HepG2 (cell line): ENCODE measurements at regions not wholly inside any gene's neighbourhood (a gene's known extent, or its start where the extent isn't known, plus 50 kb on each side); places are given as distances from the start of the nearest gene placed in this dataset.

Experiments used
- ATAC-seq: fragments of 200-7000 bp; cut with Tn5 transposase; 3 replicates; pipeline ENCODE4 v1.9.1; 2020; ENCODE audit warnings: mild to moderate bottlenecking, moderate library complexity
- BruUV-seq: library from RNA; stranded (reverse); fragments of 400-500 nt; replicated peaks from 2 replicates; lab custom pipeline; 2021; lab: Mats Ljungman, UMichigan
- CTCF ChIA-PET: fragments of 300-600 bp; formaldehyde crosslinking; extraction: SDS; loops from one replicate; lab custom pipeline; 2021; ENCODE audit warnings: low total read pairs, inconsistent platforms, low intra/inter-chr PET ratio; lab: Yijun Ruan, JAX
- POLR2A ChIA-PET: fragments of 350-600 bp; sonication (Branson Sonifier 250); formaldehyde crosslinking; loops from one replicate; lab custom pipeline; 2020; ENCODE audit warnings: antibody characterized with exemption, inconsistent platforms; lab: Yijun Ruan, JAX
- DNase-seq: peaks from one replicate; pipeline ENCODE4 v3.0.0-alpha.2; 2015; ENCODE audit warnings: low spot score
- FAIRE-seq: peaks from 3 replicates; lab custom pipeline; 2011; peaks lifted over from hg19 to GRCh38; lab: Jason Lieb, UNC
- H2AFZ ChIP-seq: one replicate; pipeline ENCODE4 v1.6.1; 2011; ENCODE audit warnings: low read length, inconsistent platforms
- H3K27ac ChIP-seq: fragments of 300-600 bp; 3 replicates; pipeline ENCODE4 v1.8.0; 2011; ENCODE audit warnings: mixed run types, mild to moderate bottlenecking, mixed read lengths, low read length, inconsistent platforms; ENCODE audit not compliant: insufficient read depth; ENCODE audit errors: extremely low read length
- H3K27me3 ChIP-seq, 2 experiments: fragments of 200-600 bp in 1 of 2; 2 replicates in 1 of 2; 3 replicates in 1 of 2; pipeline versions ENCODE4 v1.6.0 to v1.8.0; 2011; ENCODE audit warnings: low read length in 2 of 2, mild to moderate bottlenecking in 2 of 2, moderate library complexity in 2 of 2, inconsistent platforms in 1 of 2; ENCODE audit not compliant: insufficient read depth in 2 of 2, control insufficient read depth in 1 of 2
- H3K36me3 ChIP-seq, 2 experiments: fragments of 200-600 bp in 1 of 2; replicated peaks in 1 of 2; 2 replicates in 1 of 2; 3 replicates in 1 of 2; pipeline versions ENCODE4 v1.5.1 to v1.8.0; 2011; ENCODE audit warnings: low read length in 2 of 2, inconsistent platforms in 1 of 2; ENCODE audit not compliant: insufficient read depth in 2 of 2, control insufficient read depth in 1 of 2
- H3K4me1 ChIP-seq: 2 replicates; pipeline ENCODE4 v1.5.1; 2012; ENCODE audit warnings: low read length, inconsistent platforms; ENCODE audit not compliant: insufficient read depth
- H3K4me2 ChIP-seq: 2 replicates; pipeline ENCODE4 v1.6.0; 2011; ENCODE audit warnings: low read depth, low read length, inconsistent platforms
- H3K4me3 ChIP-seq, 3 experiments: fragments of 200-600 bp in 1 of 3; sonication (generic), shearing (Covaris generic) in 1 of 3; replicated peaks in 1 of 3; 2 replicates each; pipeline ENCODE4 v1.5.1; 2011 to 2016; ENCODE audit warnings: low read length in 3 of 3, inconsistent platforms in 2 of 3, low read depth in 2 of 3, mild to moderate bottlenecking in 2 of 3, control low read depth in 1 of 3, mixed read lengths in 1 of 3; ENCODE audit not compliant: insufficient read depth in 1 of 3
- H3K79me2 ChIP-seq: one replicate; pipeline ENCODE4 v1.6.1; 2011; ENCODE audit warnings: low read length, inconsistent platforms; ENCODE audit not compliant: insufficient read depth
- H3K9ac ChIP-seq: 2 replicates; pipeline ENCODE4 v1.6.0; 2011; ENCODE audit warnings: mild to moderate bottlenecking, low read depth, low read length, inconsistent platforms; ENCODE audit not compliant: insufficient read depth
- H3K9me3 ChIP-seq: 2 replicates; pipeline ENCODE4 v1.5.1; 2012; ENCODE audit warnings: mild to moderate bottlenecking, low read length
- H4K20me1 ChIP-seq: 2 replicates; pipeline ENCODE4 v1.6.0; 2011; ENCODE audit warnings: inconsistent platforms, mild to moderate bottlenecking, low read length, moderate library complexity; ENCODE audit not compliant: insufficient read depth
- ARNT2 ChIP-seq: sonication (generic); formaldehyde crosslinking; IDR thresholded peaks from 2 replicates; pipeline ENCODE4 v1.8.0; 2022; ENCODE audit warnings: mild to moderate bottlenecking, low read depth, missing genetic modification reagents, moderate library complexity
- CEBPG ChIP-seq: IDR thresholded peaks from 2 replicates; pipeline ENCODE4 v1.6.1; 2016
- CHCHD3 ChIP-seq: sonication (generic); formaldehyde crosslinking; IDR thresholded peaks from 2 replicates; pipeline ENCODE4 v1.8.0; 2022; ENCODE audit warnings: mild to moderate bottlenecking, missing genetic modification reagents, moderate library complexity
- HOXA5 ChIP-seq: sonication (generic); formaldehyde crosslinking; IDR thresholded peaks from 2 replicates; pipeline ENCODE4 v1.4.0; 2020; ENCODE audit warnings: missing genetic modification reagents
- KLF15 ChIP-seq: sonication (generic); formaldehyde crosslinking; IDR thresholded peaks from 2 replicates; pipeline ENCODE4 v1.8.1; 2023; ENCODE audit warnings: borderline replicate concordance, mild to moderate bottlenecking, inconsistent platforms, missing genetic modification reagents, mixed read lengths
- PHF5A ChIP-seq: IDR thresholded peaks from one replicate; pipeline ENCODE4 v1.6.1; 2018; ENCODE audit warnings: low read depth, missing genetic modification reagents; ENCODE audit not compliant: unreplicated experiment
- POLR2AphosphoS2 ChIP-seq: IDR thresholded peaks from 2 replicates; pipeline ENCODE4 v1.6.1; 2011; ENCODE audit warnings: low read depth, low read length, improper control_type of control experiment
- SIX1 ChIP-seq: sonication (generic); formaldehyde crosslinking; IDR thresholded peaks from 2 replicates; pipeline ENCODE4 v1.4.0; 2020; ENCODE audit warnings: missing genetic modification reagents, borderline replicate concordance
- SMAD3 ChIP-seq: sonication (generic); formaldehyde crosslinking; IDR thresholded peaks from 2 replicates; pipeline ENCODE4 v1.4.0; 2020; ENCODE audit warnings: missing genetic modification reagents
- YEATS2 ChIP-seq: sonication (generic); formaldehyde crosslinking; IDR thresholded peaks from 2 replicates; pipeline ENCODE4 v1.4.0; 2020; ENCODE audit warnings: missing genetic modification reagents, borderline replicate concordance
- ZFP36L1 ChIP-seq: sonication (generic); formaldehyde crosslinking; IDR thresholded peaks from 2 replicates; pipeline ENCODE4 v1.8.0; 2022; ENCODE audit warnings: mild to moderate bottlenecking, missing genetic modification reagents, moderate library complexity
- ZNF263 ChIP-seq: sonication (generic); formaldehyde crosslinking; IDR thresholded peaks from 2 replicates; pipeline ENCODE4 v1.4.0; 2020; ENCODE audit warnings: missing genetic modification reagents
- ZNF614 ChIP-seq: IDR thresholded peaks from 2 replicates; pipeline ENCODE4 v1.6.1; 2018; ENCODE audit warnings: missing biosample characterization, missing genetic modification reagents, inconsistent platforms, borderline replicate concordance
- WGBS: methylation state at CpG from one replicate; pipeline ENCODE4 v1.1.6; 2017; ENCODE audit warnings: low lambda C conversion rate; 5-methylcytosine and 5-hydroxymethylcytosine counted together
- in situ Hi-C: cut with HindIII; loops from 2 replicates; pipeline ENCODE4 v1.10.0; 2017; ENCODE audit warnings: low pct_unique_long_range_greater_than_20kb; ENCODE audit not compliant: extremely low pct_ligation_motif_present
- intact Hi-C: fragments of 100-400 bp; cut with micrococcal nuclease; formaldehyde crosslinking; loops from one replicate; pipeline ENCODE4 v1.10.0; 2022; ENCODE audit not compliant: unreplicated experiment
- TF ChIP-seq, protein P1 (sequence below): sonication (generic); formaldehyde crosslinking; IDR thresholded peaks from 2 replicates; pipeline ENCODE4 v1.5.0; 2020; ENCODE audit warnings: mild to moderate bottlenecking, missing genetic modification reagents
- TF ChIP-seq, protein P2 (sequence below): sonication (generic); formaldehyde crosslinking; IDR thresholded peaks from 2 replicates; pipeline ENCODE4 v1.5.0; 2020; ENCODE audit warnings: missing genetic modification reagents
- TF ChIP-seq, protein P3 (sequence below): sonication (generic); formaldehyde crosslinking; IDR thresholded peaks from 2 replicates; pipeline ENCODE4 v1.8.0; 2023; ENCODE audit warnings: mild to moderate bottlenecking, missing genetic modification reagents

DNA sequence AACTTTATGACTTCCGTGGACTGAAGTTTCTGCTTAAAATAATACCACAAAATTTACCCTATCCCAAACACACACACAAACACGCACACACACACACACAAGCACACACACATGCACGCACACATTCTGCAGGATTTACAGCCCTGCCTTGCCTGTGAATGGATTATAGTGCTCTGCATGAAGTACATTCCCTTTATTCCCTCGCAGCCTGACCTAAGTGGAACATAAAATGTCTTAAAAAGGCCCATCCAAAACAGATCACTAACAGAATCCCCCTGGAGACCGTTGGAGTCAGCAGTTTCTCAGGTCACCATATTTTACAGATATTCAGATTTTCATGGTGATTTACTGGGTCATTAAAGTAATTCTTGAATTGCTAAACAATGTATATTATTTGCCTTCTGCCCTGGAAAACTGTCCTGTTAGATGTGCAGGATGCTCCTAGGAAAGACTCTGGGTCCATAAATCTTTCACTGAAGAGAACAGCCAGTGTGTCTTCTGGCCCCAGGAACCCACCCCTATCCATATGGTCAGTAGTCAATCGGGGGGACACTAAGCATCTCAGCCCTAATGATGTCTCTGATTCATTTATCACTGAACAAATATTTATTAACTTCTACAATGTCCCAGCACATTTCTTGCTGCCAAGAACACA is 587.7 kb upstream of the BOD1L1 start:
- ChIA-PET POLR2A (no interaction called here), CTCF (no interaction called here)
- DNase-seq (no peak), FAIRE-seq (no peak), ATAC-seq (no peak)
- WGBS = 11% methylated on average over 6 of the region's 6 CpGs
- intact Hi-C loops (no loop called here), in situ Hi-C loops (no loop called here)
- TF ChIP-seq, protein P1, sequence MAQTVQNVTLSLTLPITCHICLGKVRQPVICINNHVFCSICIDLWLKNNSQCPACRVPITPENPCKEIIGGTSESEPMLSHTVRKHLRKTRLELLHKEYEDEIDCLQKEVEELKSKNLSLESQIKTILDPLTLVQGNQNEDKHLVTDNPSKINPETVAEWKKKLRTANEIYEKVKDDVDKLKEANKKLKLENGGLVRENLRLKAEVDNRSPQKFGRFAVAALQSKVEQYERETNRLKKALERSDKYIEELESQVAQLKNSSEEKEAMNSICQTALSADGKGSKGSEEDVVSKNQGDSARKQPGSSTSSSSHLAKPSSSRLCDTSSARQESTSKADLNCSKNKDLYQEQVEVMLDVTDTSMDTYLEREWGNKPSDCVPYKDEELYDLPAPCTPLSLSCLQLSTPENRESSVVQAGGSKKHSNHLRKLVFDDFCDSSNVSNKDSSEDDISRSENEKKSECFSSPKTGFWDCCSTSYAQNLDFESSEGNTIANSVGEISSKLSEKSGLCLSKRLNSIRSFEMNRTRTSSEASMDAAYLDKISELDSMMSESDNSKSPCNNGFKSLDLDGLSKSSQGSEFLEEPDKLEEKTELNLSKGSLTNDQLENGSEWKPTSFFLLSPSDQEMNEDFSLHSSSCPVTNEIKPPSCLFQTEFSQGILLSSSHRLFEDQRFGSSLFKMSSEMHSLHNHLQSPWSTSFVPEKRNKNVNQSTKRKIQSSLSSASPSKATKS (CRISPR knock-in tag) = no peak
- no peak for TF ChIP-seq SIX1 (CRISPR knock-in tag)
- no peak for TF ChIP-seq ZFP36L1 (CRISPR knock-in tag)
- TF ChIP-seq POLR2AphosphoS2 = no peak
- H2AFZ ChIP-seq = no peak overlapping the region
- no TSS peak for BruUV-seq
- no peaks in the 10 kb centered on the region for H3K79me2 ChIP-seq
- no peak overlapping the region for H3K4me2 ChIP-seq
- H3K27me3 ChIP-seq = no peaks in the 10 kb centered on the region
- no peak overlapping the region for H3K4me3 ChIP-seq
- no peaks in the 10 kb centered on the region for H4K20me1 ChIP-seq
- no peak overlapping the region for H3K27ac ChIP-seq
- H3K9ac ChIP-seq = no peak overlapping the region
- no peaks in the 10 kb centered on the region for H3K4me1 ChIP-seq
- no peaks in the 10 kb centered on the region for H3K36me3 ChIP-seq
- peaks cover 70% of the 10 kb centered on the region for H3K9me3 ChIP-seq

DNA sequence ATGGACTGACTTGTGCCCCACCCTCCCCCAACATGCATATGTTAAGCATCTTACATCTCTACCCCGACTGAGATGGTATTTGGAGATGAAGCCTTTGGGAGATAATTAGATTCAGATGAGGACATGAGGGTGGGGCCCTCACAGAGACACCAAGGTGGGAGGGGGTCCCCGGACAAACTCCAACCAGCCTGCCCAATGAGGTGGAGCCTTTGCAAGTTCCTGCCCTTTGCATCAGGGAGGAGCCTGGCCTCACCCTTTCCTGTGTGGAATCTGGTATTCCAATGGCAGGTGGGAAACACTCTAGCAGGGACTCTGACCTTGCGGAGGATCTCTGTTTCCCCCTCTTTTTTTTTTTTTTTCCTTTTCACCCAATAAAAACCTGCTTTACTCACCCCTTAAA is 589.9 kb upstream of the BOD1L1 start:
- no peak overlapping the region for H3K27ac ChIP-seq
- no peak for ATAC-seq
- no peak for DNase-seq
- no peak for FAIRE-seq
- no peaks in the 10 kb centered on the region for H3K79me2 ChIP-seq
- no peaks in the 10 kb centered on the region for H3K4me1 ChIP-seq
- in situ Hi-C loops (no loop called here), intact Hi-C loops (no loop called here)
- no peaks in the 10 kb centered on the region for H4K20me1 ChIP-seq
- no TSS peak for BruUV-seq
- H3K9ac ChIP-seq = no peak overlapping the region
- H3K9me3 ChIP-seq = peaks cover 91% of the 10 kb centered on the region
- POLR2A ChIA-PET = no interaction called here
- no peaks in the 10 kb centered on the region for H3K36me3 ChIP-seq
- CTCF ChIA-PET = no interaction called here
- no peak overlapping the region for H3K4me3 ChIP-seq
- 34% methylated on average over 3 of the region's 3 CpGs for WGBS
- H2AFZ ChIP-seq = no peak overlapping the region
- H3K4me2 ChIP-seq = no peak overlapping the region
- no peaks in the 10 kb centered on the region for H3K27me3 ChIP-seq
- TF ChIP-seq, protein P2, sequence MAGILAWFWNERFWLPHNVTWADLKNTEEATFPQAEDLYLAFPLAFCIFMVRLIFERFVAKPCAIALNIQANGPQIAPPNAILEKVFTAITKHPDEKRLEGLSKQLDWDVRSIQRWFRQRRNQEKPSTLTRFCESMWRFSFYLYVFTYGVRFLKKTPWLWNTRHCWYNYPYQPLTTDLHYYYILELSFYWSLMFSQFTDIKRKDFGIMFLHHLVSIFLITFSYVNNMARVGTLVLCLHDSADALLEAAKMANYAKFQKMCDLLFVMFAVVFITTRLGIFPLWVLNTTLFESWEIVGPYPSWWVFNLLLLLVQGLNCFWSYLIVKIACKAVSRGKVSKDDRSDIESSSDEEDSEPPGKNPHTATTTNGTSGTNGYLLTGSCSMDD = no peak
- TF ChIP-seq, protein P3, sequence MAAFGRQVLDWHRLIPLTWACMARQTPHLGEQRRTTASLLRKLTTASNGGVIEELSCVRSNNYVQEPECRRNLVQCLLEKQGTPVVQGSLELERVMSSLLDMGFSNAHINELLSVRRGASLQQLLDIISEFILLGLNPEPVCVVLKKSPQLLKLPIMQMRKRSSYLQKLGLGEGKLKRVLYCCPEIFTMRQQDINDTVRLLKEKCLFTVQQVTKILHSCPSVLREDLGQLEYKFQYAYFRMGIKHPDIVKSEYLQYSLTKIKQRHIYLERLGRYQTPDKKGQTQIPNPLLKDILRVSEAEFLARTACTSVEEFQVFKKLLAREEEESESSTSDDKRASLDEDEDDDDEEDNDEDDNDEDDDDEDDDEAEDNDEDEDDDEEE (CRISPR knock-in tag) = no peak
- TF ChIP-seq CEBPG (CRISPR knock-in tag) (no peak), HOXA5 (CRISPR knock-in tag) (no peak), YEATS2 (no peak), ZNF614 (CRISPR knock-in tag) (no peak), ZNF263 (CRISPR knock-in tag) (no peak), KLF15 (no peak), ARNT2 (CRISPR knock-in tag) (no peak), PHF5A (CRISPR knock-in tag) (no peak), SMAD3 (CRISPR knock-in tag) (no peak), CHCHD3 (CRISPR knock-in tag) (no peak)
